ENCODE measurements at regions not wholly inside any gene's neighbourhood (a gene's known extent, or its start where the extent isn't known, plus 50 kb on each side); places are given as distances from the start of the nearest gene placed in this dataset.

GRCh38 chr10:111261081-111261615, 184.3 kb downstream of the ADRA2A start:
- Mint-ChIP-seq H3K27ac (no peak overlapping the region), H3K4me3 (no peak overlapping the region), H3K4me1 (no peaks in the 10 kb centered on the region), H3K27me3 (peaks cover 16% of the 10 kb centered on the region), H3K9me3 (ENCODE audit: insufficient read depth) (no peaks in the 10 kb centered on the region)
- intact Hi-C loops (cut with micrococcal nuclease), result no loop called here
- Histone ChIP-seq H3K36me3 (replicated peaks in 1 of 2; ENCODE audit: control extremely low read depth in 1 of 2, control insufficient read depth in 1 of 2, extremely low read depth in 1 of 2, insufficient read depth in 2 of 2, low read length in 1 of 2) (no peaks in the 10 kb centered on the region), H3K27ac (ENCODE audit: low read length in 2 of 2) (no peak overlapping the region), H3K4me3 (ENCODE audit: control extremely low read depth in 1 of 5, extremely low read depth in 1 of 5, insufficient read depth in 1 of 5, low read depth in 2 of 5, low read length in 4 of 5) (no peak overlapping the region), H4K20me1 (ENCODE audit: control insufficient read depth, insufficient read depth, low read length, poor library complexity, severe bottlenecking) (no peaks in the 10 kb centered on the region), H2AFZ (ENCODE audit: insufficient read depth, low read depth, low read length, poor library complexity, severe bottlenecking) (no peak overlapping the region), H3K9me3 (ENCODE audit: control extremely low read depth in 1 of 3, control insufficient read depth in 2 of 3, insufficient read depth in 1 of 3, low read length in 2 of 3) (no peaks in the 10 kb centered on the region), H3K79me2 (ENCODE audit: control insufficient read depth, insufficient read depth, low read length) (no peaks in the 10 kb centered on the region), H3K27me3 (replicated peaks in 1 of 4; ENCODE audit: control extremely low read depth in 1 of 4, control insufficient read depth in 3 of 4, insufficient read depth in 4 of 4, low read length in 3 of 4) (peaks cover 0 to 3% (median 0%) of the 10 kb centered on the region in 4 experiments), H3K4me1 (ENCODE audit: control insufficient read depth in 2 of 2, insufficient read depth in 2 of 2, low read length in 2 of 2) (no peaks in the 10 kb centered on the region), H3K4me2 (replicated peaks; ENCODE audit: low read depth, low read length, poor library complexity, severe bottlenecking) (no peak overlapping the region), H3K9ac (ENCODE audit: low read length) (no peak overlapping the region)
- DNase-seq (no peak), ATAC-seq (ENCODE audit: low read depth) (no peak)
- TF ChIP-seq EZH2 (IDR thresholded peaks at IDR 0.05; ENCODE audit: borderline replicate concordance, insufficient read depth, low read depth, low read length, poor library complexity, severe bottlenecking) (no peak), CTCF (IDR thresholded peaks at IDR 0.05) (no peak)
- POLR2A ChIA-PET, result no interaction called here
- 64% methylated on average over 2 of the region's 2 CpGs for WGBS (ENCODE audit: insufficient coverage)
- CTCF ChIA-PET, result no interaction called here

GRCh38 chr10:111265341-111265740, 188.5 kb downstream of the ADRA2A start:
- ChIA-PET POLR2A (no interaction called here), CTCF (no interaction called here)
- H3K36me3 ChIP-seq (replicated peaks in 1 of 2; ENCODE audit: control extremely low read depth in 1 of 2, control insufficient read depth in 1 of 2, extremely low read depth in 1 of 2, insufficient read depth in 2 of 2, low read length in 1 of 2), result no peaks in the 10 kb centered on the region
- DNase-seq (no peak), ATAC-seq (ENCODE audit: low read depth) (no peak)
- H3K4me3 Mint-ChIP-seq, result no peak overlapping the region
- TF ChIP-seq CTCF (IDR thresholded peaks at IDR 0.05) (no peak), EZH2 (IDR thresholded peaks at IDR 0.05; ENCODE audit: borderline replicate concordance, insufficient read depth, low read depth, low read length, poor library complexity, severe bottlenecking) (no peak)
- no peak overlapping the region for H3K27ac Mint-ChIP-seq
- H3K79me2 ChIP-seq (ENCODE audit: control insufficient read depth, insufficient read depth, low read length), result no peaks in the 10 kb centered on the region
- H3K9ac ChIP-seq (ENCODE audit: low read length), result no peak overlapping the region
- H3K4me2 ChIP-seq (replicated peaks; ENCODE audit: low read depth, low read length, poor library complexity, severe bottlenecking), result no peak overlapping the region
- WGBS (ENCODE audit: insufficient coverage), result 86% methylated on average over 1 of the region's 1 CpG
- no peaks in the 10 kb centered on the region for H4K20me1 ChIP-seq (ENCODE audit: control insufficient read depth, insufficient read depth, low read length, poor library complexity, severe bottlenecking)
- H3K4me1 Mint-ChIP-seq, result no peaks in the 10 kb centered on the region
- peaks cover 0 to 9% (median 3%) of the 10 kb centered on the region in 4 experiments for H3K27me3 ChIP-seq (replicated peaks in 1 of 4; ENCODE audit: control extremely low read depth in 1 of 4, control insufficient read depth in 3 of 4, insufficient read depth in 4 of 4, low read length in 3 of 4)
- H3K9me3 ChIP-seq (ENCODE audit: control extremely low read depth in 1 of 3, control insufficient read depth in 2 of 3, insufficient read depth in 1 of 3, low read length in 2 of 3), result no peaks in the 10 kb centered on the region
- no peak overlapping the region for H3K27ac ChIP-seq (ENCODE audit: low read length in 2 of 2)
- H3K4me1 ChIP-seq (ENCODE audit: control insufficient read depth in 2 of 2, insufficient read depth in 2 of 2, low read length in 2 of 2), result no peaks in the 10 kb centered on the region
- intact Hi-C loops (cut with micrococcal nuclease), result no loop called here
- no peak overlapping the region for H2AFZ ChIP-seq (ENCODE audit: insufficient read depth, low read depth, low read length, poor library complexity, severe bottlenecking)
- H3K9me3 Mint-ChIP-seq (ENCODE audit: insufficient read depth), result no peaks in the 10 kb centered on the region
- no peak overlapping the region for H3K4me3 ChIP-seq (ENCODE audit: control extremely low read depth in 1 of 5, extremely low read depth in 1 of 5, insufficient read depth in 1 of 5, low read depth in 2 of 5, low read length in 4 of 5)
- H3K27me3 Mint-ChIP-seq, result peaks cover 19% of the 10 kb centered on the region
